T-helper 22 cell (primary cell): ENCODE measurements at regions not wholly inside any gene's neighbourhood (a gene's known extent, or its start where the extent isn't known, plus 50 kb on each side); places are given as distances from the start of the nearest gene placed in this dataset.
"Not testable (repeated sequence)": the region's sequence is repeated elsewhere in the genome, so short reads cannot be mapped to it uniquely, and the experiment has no call there.

Source experiments
- DNase-seq: peaks from one replicate; pipeline ENCODE4 v3.0.0-alpha.2; 2020; ENCODE audit warnings: low read depth

DNA sequence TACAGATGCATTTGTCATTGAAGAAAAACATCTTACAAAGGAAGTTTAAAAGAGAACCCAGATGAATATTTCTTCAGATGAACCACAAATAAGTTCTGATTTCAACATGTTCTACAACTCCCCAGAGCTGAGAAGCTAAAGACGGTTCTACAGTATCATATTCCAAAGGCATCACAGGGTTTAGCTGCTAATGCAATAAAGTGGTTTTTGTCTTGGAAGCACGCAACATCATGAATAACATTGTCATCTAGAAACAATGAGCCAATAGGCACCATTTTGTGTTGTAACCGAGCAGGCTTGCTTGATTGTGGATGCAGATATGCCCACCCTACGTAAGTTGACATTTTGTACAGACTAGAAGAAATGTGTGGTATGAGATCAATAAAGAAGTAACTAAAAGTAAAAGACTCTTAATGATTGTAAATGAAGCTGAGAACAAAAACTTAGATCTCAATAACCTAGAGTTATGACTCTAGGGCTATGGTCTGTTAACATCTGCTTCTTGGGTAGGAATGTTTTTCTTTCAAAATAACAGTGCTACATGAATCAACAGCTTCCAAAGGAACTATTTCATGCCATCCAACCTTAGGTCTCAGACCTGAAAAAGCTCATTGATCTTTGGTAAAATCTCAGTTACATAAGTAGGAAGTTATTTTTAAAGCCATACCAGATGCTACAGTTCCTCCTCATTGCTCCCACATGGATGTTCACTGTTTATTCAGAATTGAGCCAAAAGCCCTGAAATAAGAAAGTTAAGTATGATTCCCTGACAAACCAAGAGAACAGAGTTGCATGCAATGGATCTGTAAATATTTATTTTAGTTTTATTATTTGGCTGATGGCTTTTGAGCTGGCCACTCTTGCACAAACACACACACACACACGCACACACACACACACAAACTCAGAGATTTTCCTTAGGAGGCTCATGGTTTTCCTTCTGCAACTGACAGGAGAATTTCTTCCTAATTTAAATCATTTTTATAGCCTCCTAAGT is 118.7 kb upstream of the SLCO6A1 start:
- DNase-seq = no peak

DNA sequence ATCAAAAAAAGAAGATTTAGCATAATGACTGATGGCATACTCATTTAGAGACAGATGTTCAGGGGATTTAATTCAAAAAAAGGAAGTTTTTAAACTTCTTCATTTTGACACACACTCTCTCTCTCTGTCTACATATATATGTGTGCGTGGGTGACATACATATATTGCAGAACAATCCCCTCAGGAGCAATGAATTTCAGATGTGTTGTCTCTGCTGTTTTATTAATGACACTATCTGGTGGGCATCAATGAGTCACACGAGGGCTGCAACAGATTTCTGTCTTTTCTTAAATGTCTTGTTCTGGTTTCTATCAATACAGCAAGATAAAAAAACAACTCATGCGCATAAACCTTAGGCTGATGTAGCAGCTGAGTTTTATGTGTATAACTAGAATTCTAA is 123.5 kb upstream of the SLCO6A1 start:
- no peak for DNase-seq

GRCh38 chr5:102623329-102624065 is 124.7 kb upstream of the SLCO6A1 start:
- no peak for DNase-seq

DNA sequence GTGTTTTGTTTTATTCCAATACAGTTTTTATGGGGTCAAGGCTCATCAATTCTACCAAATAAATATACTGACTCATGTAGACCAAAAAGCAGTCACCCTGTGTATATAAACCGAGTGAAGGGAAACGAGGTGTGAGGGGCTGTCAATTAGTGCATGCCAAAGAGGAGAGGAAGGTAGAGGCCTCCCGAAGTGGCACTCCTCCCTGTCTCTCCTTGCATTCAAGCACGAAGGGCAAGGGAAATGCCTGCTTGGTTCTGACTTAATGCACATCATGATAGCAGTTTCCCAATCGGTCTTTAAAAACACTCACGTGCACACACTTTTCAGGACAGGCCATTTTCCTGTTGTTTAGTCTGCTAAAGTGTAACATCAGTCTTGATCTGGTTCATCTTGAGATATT is 125.6 kb upstream of the SLCO6A1 start:
- no peak for DNase-seq

DNA sequence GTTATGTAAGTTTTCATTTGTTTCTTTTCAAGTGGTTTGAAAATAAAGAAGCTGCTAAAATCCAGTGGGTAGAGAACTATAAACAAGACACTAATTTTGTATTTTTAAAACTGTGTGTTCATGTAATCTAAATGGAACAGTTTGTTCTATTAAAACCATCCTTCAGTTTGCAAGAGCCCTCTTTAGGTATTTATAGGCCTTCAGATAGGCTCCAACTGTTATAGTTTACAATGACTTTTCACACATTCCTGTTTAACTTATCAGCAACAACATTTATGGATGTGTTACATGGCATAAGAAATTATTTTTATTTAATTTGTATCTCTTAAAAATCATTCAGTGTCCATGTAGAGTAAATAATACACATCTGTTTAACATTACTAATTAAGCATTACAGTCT is 126.7 kb upstream of the SLCO6A1 start:
- no peak for DNase-seq

- no peak for DNase-seq
Measured at GRCh38 chr5:102625928-102626327, 127.1 kb upstream of the SLCO6A1 start.

GRCh38 chr5:102627315-102627714 is 127.8 kb upstream of the PAM start:
- no peak for DNase-seq

DNA sequence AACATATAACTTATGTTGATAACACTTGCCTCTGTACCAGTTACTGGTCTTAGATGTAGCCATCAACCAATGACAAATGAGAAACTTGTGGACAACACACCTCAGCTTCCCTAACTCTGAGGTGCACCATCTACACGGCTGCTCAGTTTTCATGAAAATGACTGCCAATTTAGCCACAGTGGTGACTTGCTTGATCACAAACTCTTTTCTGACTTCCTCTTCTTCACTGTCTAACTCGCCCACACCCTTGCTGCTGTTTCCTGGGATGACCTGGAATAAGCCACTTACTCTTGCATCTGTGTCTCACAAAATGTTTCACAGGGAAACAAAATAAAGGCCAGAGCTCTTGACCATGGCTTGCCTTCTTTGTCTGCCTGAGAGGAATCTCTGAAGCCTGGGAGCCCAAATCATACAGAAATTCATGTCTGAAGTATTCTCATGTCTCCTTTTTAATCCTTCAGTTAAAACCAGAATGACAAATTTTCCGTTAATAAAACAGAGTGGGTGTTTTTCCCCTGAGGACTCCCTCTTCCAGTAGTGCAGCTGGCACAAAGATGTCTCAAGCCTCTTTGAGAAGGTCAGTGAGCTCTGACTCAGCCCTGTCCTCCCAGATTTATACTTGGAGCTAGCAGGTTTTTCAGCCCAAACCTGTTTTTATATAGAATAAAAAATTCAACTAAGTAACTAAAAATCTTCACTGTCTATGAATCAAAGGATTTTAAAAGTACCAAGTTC is 126.5 kb upstream of the PAM start:
- no peak for DNase-seq

GRCh38 chr5:102629827-102630605 is 125.1 kb upstream of the PAM start:
- DNase-seq = no peak

GRCh38 chr5:102635399-102635798 is 119.7 kb upstream of the PAM start:
- not testable (repeated sequence) for DNase-seq

DNA sequence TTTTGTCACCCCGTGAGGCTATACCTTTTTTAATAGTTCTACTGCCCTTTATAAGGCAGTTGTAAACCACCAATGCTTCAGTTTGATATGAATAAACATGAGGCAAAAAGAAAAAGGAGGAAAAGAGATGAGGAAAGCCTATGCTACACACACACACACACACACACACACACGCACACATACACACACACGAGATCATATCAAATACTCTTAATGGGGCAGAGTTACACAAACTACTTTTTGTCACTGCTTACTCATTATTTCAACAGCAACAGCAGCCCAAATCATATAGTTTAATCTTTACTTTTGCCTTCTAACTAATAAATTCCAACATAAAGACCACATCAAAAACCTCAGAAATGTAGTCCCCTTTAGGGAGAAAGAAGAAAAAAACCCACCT is 116.8 kb upstream of the PAM start:
- no peak for DNase-seq

- no peak for DNase-seq
Measured at GRCh38 chr5:102638912-102639652, 116.0 kb upstream of the PAM start.

- DNase-seq = no peak
Measured at GRCh38 chr5:102649731-102650130, 105.4 kb upstream of the PAM start.

DNA sequence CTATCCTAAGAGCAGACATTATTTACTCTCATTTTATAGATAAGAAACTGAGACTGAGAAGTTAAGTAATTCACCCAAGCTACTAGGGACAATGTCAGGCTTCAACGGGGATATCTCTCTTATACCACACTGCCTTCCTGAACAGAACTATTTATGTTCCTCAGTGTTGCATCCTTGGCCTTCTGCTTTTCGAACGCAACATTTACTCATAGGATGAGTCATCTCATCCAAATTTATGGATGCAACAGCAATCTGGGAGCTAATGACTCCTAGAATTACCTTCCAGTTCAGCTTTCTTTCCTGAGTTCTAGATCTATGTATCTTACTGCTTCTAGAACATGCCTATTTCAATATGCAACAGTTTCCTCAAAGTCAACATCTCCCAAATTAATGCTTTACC is 103.6 kb upstream of the PAM start:
- no peak for DNase-seq

- no peak for DNase-seq
Measured at GRCh38 chr5:102654559-102655349, 100.4 kb upstream of the PAM start.

DNA sequence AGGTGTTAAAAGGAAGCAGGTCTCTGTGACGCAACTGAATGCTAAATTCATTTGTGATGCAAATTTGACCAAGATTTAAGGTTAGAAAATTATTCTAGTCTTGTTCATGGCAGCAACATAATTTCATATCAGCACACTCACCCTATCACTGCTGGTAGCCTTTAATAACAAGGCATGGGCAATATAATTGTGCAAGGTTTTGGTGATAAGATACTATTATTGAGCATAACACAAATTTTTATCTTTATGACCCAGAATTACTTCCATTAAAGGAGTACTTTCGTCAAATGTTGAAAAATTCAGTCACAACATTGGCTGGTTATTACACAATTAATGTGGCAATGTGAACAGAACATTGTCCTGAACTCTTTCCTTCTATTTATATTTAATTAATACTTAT is 96.0 kb upstream of the PAM start:
- DNase-seq = no peak

- DNase-seq = no peak
Measured at GRCh38 chr5:102660111-102660510, 95.0 kb upstream of the PAM start.

DNA sequence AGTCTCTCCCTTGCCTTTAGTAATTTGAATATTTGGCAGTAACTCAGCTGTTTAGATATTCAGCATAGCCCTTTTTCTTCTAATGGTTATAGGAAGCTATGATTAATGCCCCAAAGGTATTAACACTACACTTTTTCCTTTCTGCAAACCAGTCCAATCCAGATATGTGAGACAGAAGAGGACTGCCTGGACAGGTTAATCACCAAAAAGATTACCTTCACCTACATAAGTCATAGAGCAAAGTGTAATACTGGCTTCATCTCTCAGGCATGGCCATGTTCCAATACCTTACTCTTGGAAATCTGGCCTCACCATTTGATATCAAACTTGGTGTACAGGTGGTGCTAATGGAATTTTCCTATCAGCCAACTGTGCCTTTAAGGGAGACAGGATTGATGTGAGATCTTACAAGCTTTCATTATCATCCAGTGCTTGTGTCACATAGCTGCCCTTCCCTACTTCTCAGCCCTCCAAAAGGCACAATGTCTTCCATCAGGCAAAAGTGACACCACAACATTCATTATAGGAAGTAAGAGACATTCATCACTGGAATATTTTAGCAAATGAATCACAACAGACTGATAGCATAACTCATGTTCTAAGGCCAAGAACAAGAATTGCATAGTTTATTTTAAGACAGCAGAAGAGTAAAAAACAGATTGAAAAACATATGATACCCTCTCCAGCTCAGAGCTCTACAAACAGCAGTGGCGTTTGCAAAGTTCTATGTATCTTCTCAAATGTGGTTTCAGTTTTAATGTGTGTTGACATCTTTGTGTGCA is 91.2 kb upstream of the PAM start:
- DNase-seq = no peak

- no peak for DNase-seq
Measured at GRCh38 chr5:102664616-102665335, 90.3 kb upstream of the PAM start.
